ENCODE measurements at regions not wholly inside any gene's neighbourhood (a gene's known extent, or its start where the extent isn't known, plus 50 kb on each side); places are given as distances from the start of the nearest gene placed in this dataset.
"Not testable (repeated sequence)": the region's sequence is repeated elsewhere in the genome, so short reads cannot be mapped to it uniquely, and the experiment has no call there.

DNA sequence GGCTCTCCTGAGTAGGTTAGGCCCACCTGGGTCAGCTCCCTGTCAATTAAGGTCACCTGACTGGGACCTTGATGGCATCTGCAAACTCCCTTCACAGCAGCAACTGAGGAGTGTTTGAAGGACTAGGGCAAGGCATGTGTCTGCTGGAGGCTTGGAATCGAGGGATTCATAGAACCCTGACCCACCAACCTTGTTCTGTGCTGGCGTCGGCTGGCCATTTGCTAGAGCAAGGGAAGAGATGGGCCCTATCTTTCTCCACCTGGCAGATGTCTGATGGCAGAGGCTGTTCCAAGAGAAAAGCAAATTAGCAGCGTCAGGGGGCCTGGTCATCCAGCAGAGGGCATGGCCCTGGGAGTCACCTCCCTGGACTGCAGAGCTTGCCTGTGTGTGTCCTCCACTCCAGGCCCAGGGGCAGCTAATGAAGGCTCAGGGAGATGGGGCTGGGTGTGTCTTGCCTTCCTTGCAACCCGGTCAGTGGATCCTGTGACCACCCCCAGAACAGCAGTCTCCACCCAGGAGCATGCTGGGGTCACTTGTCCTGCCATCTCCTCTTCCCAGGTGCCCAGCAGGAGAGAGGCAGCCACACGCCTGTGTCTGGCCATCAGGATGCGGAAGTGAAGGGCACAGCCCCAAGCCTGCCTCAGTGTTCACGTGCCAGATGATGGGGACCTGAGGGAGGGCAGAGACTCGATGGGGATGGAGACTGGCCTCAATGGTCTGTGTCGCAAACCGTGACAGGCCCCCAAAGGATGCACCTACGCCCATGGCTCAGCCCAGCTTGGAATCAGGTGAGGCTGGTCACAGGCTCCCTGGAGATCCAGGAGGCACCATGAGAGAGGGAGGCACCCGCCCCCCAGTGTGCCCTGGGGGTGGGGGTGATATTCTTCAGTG is 53.9 kb downstream of the BARX1 start:
- DNase-seq = no peak

- no peak for DNase-seq
Observed at GRCh38 chr9:93900436-93900819, 54.7 kb downstream of the BARX1 start.

- DNase-seq = no peak
Observed at GRCh38 chr9:93899609-93900435, 55.3 kb downstream of the BARX1 start.

- DNase-seq = no peak
Observed at GRCh38 chr9:93898502-93899426, 56.4 kb downstream of the BARX1 start.

DNA sequence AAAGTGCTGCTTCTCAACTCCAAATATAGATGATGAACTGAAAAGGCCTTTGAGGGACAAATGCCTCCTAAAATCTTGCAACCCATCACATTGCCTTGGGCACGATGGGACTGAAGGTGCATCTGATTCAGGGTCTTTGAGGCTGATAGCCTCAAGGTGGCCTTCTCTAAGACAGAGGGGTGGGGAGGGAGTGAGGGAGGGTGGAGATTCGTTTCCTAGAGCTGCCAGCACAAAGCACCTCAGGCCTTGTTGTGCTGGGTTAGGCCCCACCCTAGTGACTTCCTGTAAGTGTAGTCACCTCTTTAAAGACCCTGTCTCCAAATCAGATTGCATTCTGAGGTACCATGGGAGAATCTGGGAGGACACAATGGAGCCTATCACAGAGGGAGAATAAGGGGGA is 57.1 kb downstream of the BARX1 start:
- no peak for DNase-seq

DNA sequence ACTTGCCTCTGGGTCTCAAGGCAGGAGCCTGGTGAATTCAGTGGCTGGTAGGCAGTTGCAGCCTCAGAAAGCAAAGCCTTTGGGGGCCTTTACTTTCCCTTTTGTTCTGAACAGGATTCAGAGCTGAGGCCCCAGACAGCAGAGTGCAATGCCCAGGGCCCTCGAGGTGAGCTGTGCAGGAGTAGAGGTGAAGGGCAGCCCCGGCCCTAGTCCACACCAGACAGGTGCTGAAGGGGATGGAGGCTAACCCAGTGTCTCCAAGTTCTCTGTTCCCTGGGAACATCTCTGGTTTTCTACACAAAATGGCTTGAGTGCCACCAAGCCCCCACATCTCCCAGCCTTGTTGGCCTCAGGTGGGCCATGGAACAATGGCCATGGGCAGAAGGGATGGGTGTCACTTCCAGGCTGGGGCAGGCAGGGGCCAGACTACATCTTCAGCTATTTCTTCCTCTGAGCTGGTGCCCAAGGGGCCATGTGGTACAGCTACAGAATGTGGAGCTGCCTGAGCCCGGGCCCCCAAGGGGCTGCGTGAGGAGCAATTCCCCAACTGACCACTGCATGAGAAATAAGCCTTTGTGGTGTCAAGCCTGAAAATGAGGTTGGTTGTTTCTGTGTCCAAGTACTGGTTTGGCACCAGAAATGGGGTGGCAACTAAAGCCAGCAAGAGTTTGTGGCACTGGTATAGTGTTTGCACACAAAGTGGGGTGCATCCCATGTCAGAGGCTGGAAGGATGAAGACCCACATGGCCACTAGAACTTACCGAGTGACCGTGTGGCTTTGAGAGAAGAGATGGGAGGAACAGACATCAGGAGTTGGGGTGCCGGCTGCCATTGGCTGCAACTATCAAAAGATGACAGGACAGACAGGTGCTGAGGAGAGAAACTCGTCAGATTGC is 57.8 kb downstream of the BARX1 start:
- DNase-seq = no peak

- no peak for DNase-seq
Observed at GRCh38 chr9:93896496-93897033, 58.6 kb downstream of the BARX1 start.

- DNase-seq = no peak
Observed at GRCh38 chr9:93896093-93896492, 59.1 kb downstream of the BARX1 start.

DNA sequence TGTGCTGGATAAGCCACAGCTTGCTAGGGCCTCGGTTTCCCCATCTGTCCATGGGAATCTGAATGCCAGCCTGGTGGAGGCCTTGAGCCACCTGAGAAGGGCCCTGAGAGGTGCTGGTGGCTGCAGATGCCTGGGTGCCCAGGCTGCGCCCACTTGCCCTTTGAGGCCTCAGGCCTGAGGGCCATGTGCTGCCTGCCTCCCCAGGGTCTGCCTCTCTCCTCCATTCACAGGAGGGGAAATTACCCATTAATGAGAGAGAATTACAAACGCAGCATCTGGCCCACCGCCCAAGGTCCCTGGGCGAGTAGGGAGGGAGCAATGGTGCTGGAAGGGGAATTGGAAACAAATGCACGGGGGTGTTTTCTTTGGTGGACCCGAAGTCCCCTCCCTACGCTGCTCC is 59.6 kb downstream of the BARX1 start:
- no peak for DNase-seq

DNA sequence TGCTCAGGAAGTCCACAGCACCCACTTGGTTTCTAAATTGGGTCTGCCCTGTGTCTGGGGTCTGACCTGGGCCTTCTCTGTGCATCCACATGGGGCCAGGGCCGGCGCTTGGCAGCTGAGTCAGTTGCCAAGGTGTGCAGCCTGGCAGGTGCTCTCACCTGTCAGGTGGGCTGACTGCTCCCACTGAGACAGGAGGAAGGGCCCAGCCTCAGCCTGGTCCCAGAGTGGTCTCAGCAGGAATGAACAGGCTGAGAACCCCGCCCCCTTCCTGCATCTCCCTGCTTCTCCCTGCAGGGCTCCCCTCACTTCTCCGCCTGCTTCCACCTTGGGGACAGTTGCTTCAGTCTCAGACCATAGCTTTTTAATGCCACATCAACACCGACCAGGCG is 60.5 kb downstream of the BARX1 start:
- no peak for DNase-seq

- DNase-seq = no peak
Observed at GRCh38 chr9:93893899-93894690, 61.1 kb downstream of the BARX1 start.

DNA sequence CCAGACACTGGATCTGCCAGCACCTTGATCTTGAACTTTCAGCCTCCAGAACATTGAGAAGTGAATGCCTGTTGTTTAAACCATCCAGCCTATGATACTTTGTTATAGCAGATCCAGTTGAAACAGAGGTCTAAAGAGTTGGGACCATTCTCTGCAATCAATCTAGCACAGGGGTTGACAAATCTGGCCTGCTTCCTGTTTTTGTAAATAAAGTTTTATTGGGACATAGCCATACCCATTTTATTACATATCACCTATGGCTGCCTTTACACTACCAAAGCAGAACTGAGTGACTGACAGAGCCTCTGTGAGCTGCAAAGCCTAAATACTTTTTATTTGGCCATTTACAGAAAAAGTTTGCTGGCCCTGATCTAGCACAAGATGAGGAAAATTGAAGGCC is 62.0 kb downstream of the BARX1 start:
- no peak for DNase-seq

DNA sequence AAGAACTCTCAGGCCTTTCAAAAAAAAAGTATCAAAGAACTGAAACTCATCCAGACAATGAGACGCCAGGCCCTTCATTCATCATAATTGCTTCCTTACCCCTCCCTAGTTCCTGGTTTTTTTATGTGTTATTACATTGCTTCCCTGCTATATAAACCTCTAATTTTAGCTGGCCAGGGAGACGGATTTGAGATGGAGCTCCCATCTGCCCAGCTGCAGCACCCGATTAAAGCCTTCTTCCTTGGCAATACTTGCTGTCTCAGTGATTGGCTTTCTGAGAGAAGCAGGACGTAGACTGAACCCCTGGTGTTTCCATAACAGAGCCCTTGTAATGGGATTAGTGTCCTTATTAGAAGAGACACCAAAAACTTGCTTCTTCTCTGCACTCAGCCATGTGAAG is 62.4 kb downstream of the BARX1 start:
- DNase-seq = no peak

DNA sequence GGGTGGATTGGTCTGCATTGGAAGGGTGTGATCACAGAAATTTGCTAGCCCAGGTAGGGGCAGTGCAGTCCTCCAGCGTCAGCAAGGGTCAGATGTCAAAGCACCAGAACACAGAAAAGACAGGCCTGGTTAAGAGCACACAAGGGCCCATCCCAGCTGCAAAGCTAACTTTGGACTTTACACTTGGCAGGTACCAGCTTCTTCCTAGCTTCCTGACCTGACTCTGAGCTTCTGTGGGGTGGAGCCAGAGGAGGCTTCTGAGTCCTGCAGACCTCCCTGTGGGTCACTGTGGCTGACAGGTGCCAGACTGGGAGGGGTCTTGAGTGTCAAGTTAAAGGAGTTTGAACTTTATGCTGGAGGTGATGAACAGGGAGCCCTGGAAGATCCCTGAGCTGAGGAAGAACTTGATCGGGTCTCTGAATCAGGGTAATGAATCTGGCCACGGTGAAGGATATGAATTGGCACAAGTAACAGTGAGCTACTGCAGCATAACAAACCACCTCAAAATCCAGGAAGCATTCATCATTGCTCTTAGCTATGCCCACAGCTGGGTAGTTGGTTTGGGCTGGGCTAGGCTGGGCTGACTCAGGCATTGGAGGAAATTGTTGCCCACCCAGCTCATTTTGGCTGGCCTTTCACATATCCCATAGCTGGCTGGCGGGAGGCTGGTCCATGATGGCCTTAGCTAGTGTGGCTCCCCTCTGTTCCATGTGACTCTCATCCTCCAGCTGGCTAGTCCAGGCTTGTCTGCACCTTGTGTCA is 63.4 kb downstream of the BARX1 start:
- no peak for DNase-seq

DNA sequence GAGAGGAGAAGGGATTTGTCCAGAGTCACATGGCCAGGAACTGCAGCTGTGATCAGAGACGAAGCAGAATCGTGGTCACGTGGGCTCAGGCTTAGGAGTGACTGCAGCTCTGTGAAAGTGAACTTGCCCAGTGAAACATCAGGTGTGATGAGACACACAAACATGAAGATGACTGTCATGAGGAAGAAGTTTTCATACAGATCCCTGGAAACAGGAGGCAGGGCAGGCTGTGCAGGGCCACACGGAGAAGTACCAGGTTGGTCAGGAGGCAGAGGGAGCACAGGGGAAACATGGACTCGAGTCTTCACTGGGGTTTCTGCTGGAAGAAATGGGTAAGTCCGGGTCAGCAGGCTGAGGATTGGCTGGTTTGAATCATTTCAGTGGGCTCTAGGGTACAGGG is 64.1 kb downstream of the BARX1 start:
- DNase-seq = no peak

GRCh38 chr9:93890436-93890935 is 64.7 kb downstream of the BARX1 start:
- DNase-seq = no peak

GRCh38 chr9:93886911-93887310 is 68.2 kb downstream of the BARX1 start:
- DNase-seq = no peak

DNA sequence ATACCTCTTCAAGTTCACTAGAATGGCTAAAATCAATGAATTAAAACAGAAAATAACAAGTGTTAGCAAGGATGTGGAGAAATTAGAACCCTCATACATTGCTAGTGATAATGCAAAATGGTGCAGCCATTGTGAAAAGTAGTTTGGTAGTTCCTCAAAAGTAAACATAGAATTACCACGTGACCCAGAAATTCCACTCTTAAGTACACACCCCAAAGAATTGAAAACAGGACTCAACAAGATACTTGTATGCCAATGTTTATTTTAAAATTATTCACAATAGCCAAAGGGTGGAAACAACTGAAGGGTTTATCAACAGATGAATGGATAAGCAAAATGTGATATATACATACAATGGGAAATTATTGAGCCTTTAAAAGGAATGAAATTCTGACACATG is 70.3 kb downstream of the BARX1 start:
- DNase-seq = no peak

DNA sequence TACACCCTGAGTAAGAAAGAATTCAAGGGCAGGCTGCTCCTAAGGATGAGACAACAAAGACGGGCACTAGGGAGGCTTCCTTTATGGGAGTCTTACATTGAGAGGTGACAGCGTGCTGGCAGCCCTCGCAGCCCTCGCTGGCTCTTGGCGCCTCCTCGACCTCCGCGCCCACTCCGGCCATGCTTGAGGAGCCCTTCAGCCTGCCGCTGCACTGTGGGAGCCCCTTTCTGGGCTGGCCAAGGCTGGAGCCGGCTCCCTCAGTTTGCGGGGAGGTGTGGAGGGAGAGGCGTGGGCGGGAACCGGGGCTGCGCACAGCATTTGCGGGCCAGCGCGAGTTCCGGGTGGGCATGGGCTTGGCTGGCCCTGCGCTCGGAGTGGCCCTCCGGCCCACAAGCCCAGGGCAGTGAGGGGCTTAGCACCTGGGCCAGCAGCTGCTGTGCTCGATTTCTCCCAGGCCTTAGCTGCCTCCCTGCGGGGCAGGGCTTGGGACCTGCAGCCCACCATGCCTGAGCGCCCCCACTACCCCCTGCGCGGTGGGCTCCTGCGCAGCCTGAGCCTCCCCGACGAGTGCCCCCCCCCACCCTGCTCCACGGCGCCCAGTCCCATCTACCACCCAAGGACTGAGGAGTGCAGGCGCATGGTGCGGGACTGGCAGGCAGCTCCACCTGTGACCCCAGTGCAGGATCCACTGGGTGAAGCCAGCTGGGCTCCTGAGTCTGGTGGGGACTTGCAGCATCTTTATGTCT is 75.3 kb downstream of the BARX1 start:
- not testable (repeated sequence) for DNase-seq
